OCI-LY1 (cell line): ENCODE measurements at regions not wholly inside any gene's neighbourhood (a gene's known extent, or its start where the extent isn't known, plus 50 kb on each side); places are given as distances from the start of the nearest gene placed in this dataset.

Experiments
- EZH2 ChIP-seq: fragments of 200-600 bp; sonication (generic), shearing (Covaris generic); IDR thresholded peaks from 2 replicates; pipeline ENCODE4 v1.8.0; 2017; ENCODE audit warnings: borderline replicate concordance, mixed run types, mild to moderate bottlenecking, antibody characterized with exemption, low read length, moderate library complexity, mixed read lengths
- TF ChIP-seq, protein P1 (sequence below): fragments of 200-600 bp; sonication (generic), shearing (Covaris generic); IDR thresholded peaks from 2 replicates; pipeline ENCODE4 v1.5.1; 2017; ENCODE audit warnings: mild to moderate bottlenecking, antibody characterized with exemption, low read length, moderate library complexity, mixed read lengths

DNA sequence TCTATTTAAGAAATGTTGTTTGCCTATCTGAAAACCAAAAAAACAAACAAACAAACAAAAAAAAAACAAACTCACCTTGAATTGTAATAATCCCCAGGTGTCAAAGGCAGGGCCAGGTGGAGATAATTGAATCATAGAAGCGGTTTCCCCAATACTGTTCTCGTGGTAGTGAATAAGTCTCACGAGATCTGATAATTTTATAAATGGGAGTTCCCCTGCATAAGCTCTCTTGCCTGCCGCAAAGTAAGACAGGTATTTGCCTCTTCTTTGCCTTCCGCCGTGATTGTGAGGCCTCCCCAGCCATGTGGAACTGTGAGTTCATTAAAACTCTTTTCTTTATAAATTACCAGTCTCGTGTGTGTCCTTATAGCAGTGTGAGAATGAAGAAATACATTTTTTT is 1180.7 kb upstream of the CRIM1 start:
- TF ChIP-seq, protein P1, sequence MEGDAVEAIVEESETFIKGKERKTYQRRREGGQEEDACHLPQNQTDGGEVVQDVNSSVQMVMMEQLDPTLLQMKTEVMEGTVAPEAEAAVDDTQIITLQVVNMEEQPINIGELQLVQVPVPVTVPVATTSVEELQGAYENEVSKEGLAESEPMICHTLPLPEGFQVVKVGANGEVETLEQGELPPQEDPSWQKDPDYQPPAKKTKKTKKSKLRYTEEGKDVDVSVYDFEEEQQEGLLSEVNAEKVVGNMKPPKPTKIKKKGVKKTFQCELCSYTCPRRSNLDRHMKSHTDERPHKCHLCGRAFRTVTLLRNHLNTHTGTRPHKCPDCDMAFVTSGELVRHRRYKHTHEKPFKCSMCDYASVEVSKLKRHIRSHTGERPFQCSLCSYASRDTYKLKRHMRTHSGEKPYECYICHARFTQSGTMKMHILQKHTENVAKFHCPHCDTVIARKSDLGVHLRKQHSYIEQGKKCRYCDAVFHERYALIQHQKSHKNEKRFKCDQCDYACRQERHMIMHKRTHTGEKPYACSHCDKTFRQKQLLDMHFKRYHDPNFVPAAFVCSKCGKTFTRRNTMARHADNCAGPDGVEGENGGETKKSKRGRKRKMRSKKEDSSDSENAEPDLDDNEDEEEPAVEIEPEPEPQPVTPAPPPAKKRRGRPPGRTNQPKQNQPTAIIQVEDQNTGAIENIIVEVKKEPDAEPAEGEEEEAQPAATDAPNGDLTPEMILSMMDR = no peak
- TF ChIP-seq EZH2 = no peak
